ENCODE measurements at regions not wholly inside any gene's neighbourhood (a gene's known extent, or its start where the extent isn't known, plus 50 kb on each side); places are given as distances from the start of the nearest gene placed in this dataset.

DNA sequence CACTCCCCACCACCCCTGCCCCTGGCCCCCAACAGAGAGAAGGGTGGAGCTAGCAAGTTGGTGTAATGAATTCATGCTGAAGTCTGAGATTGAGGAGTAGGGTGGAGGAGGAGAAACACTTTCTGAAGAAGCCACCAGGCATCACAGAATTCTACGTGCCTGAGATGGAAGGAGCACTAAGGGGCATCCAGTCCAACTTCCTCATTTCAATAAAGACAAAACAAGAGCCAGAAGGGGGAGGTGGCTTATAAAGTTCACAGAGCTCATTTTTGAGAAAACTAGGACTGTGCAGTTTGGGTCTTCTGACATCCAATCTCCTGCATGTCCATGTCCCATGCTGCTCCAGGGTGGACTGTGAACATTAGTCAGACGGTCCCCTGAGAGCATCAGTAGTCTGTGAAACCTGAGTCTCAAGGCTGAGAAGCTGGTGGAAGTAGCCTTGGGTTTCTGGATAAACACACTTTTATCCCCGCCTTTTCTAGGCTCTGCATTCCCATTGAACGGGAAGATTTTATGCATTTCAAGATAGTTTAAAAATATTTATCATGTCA, 77.7 kb downstream of the TRIM43 start:
- H3K9me3 ChIP-seq (ENCODE audit: control insufficient read depth, insufficient read depth, low read depth, low read length): no peaks in the 10 kb centered on the region
- TF ChIP-seq SIN3A (IDR thresholded peaks at IDR 0.05; ENCODE audit: borderline replicate concordance, insufficient read depth, low read depth, low read length) (no peak), TCF7L2 (IDR thresholded peaks at IDR 0.05; ENCODE audit: low read depth, low read length) (no peak), POLR2AphosphoS5 (IDR thresholded peaks at IDR 0.05; ENCODE audit: low read depth, low read length) (no peak)
- TF ChIP-seq, protein P1, sequence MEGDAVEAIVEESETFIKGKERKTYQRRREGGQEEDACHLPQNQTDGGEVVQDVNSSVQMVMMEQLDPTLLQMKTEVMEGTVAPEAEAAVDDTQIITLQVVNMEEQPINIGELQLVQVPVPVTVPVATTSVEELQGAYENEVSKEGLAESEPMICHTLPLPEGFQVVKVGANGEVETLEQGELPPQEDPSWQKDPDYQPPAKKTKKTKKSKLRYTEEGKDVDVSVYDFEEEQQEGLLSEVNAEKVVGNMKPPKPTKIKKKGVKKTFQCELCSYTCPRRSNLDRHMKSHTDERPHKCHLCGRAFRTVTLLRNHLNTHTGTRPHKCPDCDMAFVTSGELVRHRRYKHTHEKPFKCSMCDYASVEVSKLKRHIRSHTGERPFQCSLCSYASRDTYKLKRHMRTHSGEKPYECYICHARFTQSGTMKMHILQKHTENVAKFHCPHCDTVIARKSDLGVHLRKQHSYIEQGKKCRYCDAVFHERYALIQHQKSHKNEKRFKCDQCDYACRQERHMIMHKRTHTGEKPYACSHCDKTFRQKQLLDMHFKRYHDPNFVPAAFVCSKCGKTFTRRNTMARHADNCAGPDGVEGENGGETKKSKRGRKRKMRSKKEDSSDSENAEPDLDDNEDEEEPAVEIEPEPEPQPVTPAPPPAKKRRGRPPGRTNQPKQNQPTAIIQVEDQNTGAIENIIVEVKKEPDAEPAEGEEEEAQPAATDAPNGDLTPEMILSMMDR (IDR thresholded peaks at IDR 0.05): no peak
- TF ChIP-seq, protein P2, sequence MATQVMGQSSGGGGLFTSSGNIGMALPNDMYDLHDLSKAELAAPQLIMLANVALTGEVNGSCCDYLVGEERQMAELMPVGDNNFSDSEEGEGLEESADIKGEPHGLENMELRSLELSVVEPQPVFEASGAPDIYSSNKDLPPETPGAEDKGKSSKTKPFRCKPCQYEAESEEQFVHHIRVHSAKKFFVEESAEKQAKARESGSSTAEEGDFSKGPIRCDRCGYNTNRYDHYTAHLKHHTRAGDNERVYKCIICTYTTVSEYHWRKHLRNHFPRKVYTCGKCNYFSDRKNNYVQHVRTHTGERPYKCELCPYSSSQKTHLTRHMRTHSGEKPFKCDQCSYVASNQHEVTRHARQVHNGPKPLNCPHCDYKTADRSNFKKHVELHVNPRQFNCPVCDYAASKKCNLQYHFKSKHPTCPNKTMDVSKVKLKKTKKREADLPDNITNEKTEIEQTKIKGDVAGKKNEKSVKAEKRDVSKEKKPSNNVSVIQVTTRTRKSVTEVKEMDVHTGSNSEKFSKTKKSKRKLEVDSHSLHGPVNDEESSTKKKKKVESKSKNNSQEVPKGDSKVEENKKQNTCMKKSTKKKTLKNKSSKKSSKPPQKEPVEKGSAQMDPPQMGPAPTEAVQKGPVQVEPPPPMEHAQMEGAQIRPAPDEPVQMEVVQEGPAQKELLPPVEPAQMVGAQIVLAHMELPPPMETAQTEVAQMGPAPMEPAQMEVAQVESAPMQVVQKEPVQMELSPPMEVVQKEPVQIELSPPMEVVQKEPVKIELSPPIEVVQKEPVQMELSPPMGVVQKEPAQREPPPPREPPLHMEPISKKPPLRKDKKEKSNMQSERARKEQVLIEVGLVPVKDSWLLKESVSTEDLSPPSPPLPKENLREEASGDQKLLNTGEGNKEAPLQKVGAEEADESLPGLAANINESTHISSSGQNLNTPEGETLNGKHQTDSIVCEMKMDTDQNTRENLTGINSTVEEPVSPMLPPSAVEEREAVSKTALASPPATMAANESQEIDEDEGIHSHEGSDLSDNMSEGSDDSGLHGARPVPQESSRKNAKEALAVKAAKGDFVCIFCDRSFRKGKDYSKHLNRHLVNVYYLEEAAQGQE (IDR thresholded peaks at IDR 0.05; ENCODE audit: insufficient read depth in 1 of 2, low read depth in 2 of 2, low read length in 1 of 2): no peak
- no peak overlapping the region for H3K4me3 ChIP-seq (ENCODE audit: low read depth in 2 of 2, low read length in 2 of 2)
- no peak for ATAC-seq
- intact Hi-C loops (cut with micrococcal nuclease; ENCODE audit: unreplicated experiment) (no loop called here), in situ Hi-C loops (cut with HindIII; ENCODE audit: low pct_unique_long_range_greater_than_20kb, low sequenced_read_pairs) (no loop called here)
- no peaks in the 10 kb centered on the region for H3K4me1 ChIP-seq (ENCODE audit: control insufficient read depth, insufficient read depth, low read length)
- ChIA-PET CTCF (no interaction called here), POLR2A (no interaction called here)
- no peak overlapping the region for H3K27ac ChIP-seq (ENCODE audit: low read length)
- no TSS peak for BruUV-seq (replicated peaks)
- H3K27me3 ChIP-seq (ENCODE audit: control insufficient read depth, insufficient read depth, low read length): peaks cover 2% of the 10 kb centered on the region
- DNase-seq (ENCODE audit: low read depth, low spot score): no peak
- no peaks in the 10 kb centered on the region for H3K36me3 ChIP-seq (ENCODE audit: control insufficient read depth, insufficient read depth, low read length)

DNA sequence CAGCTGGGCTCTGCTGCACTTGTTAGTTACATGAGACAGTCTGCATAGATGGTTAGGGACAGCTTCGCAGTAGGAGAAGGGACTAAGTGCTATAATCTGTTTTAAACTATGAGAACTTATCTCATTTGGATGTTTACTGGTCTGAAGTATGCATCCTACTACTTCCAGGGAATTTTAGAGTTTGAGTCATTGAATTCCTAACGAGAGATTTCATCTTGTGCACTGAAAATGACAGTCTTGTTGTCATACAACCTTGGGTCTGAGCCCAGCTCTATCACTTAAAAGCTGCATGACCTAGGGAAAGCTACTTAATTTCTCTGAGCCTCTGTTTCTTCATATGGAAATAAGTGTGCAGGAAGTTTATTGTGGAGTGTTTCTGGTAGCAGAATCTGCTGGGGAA, 78.4 kb downstream of the TRIM43 start:
- no TSS peak for BruUV-seq (replicated peaks)
- CTCF ChIA-PET: interaction anchor here (0.9 kb wide), 1 partner anchor 11 kb away, joined by 3 read pairs; no protein-coding TSS in a partner anchor
- POLR2A ChIA-PET: no interaction called here
- no peak for ATAC-seq
- Histone ChIP-seq H3K27me3 (ENCODE audit: control insufficient read depth, insufficient read depth, low read length) (peaks cover 2% of the 10 kb centered on the region), H3K36me3 (ENCODE audit: control insufficient read depth, insufficient read depth, low read length) (no peaks in the 10 kb centered on the region), H3K4me3 (ENCODE audit: low read depth in 2 of 2, low read length in 2 of 2) (no peak overlapping the region), H3K9me3 (ENCODE audit: control insufficient read depth, insufficient read depth, low read depth, low read length) (no peaks in the 10 kb centered on the region), H3K27ac (ENCODE audit: low read length) (no peak overlapping the region), H3K4me1 (ENCODE audit: control insufficient read depth, insufficient read depth, low read length) (no peaks in the 10 kb centered on the region)
- in situ Hi-C loops (cut with HindIII; ENCODE audit: low pct_unique_long_range_greater_than_20kb, low sequenced_read_pairs) (no loop called here), intact Hi-C loops (cut with micrococcal nuclease; ENCODE audit: unreplicated experiment) (no loop called here)
- TF ChIP-seq POLR2AphosphoS5 (IDR thresholded peaks at IDR 0.05; ENCODE audit: low read depth, low read length) (no peak), SIN3A (IDR thresholded peaks at IDR 0.05; ENCODE audit: borderline replicate concordance, insufficient read depth, low read depth, low read length) (no peak), TCF7L2 (IDR thresholded peaks at IDR 0.05; ENCODE audit: low read depth, low read length) (no peak)
- TF ChIP-seq, protein P1 (IDR thresholded peaks at IDR 0.05): no peak
- TF ChIP-seq, protein P2 (IDR thresholded peaks at IDR 0.05; ENCODE audit: insufficient read depth in 1 of 2, low read depth in 2 of 2, low read length in 1 of 2): no peak
- DNase-seq (ENCODE audit: low read depth, low spot score): no peak

Data from Panc1 (cell line).